ENCODE measurements at regions not wholly inside any gene's neighbourhood (a gene's known extent, or its start where the extent isn't known, plus 50 kb on each side); places are given as distances from the start of the nearest gene placed in this dataset.

- TF ChIP-seq, protein P1, sequence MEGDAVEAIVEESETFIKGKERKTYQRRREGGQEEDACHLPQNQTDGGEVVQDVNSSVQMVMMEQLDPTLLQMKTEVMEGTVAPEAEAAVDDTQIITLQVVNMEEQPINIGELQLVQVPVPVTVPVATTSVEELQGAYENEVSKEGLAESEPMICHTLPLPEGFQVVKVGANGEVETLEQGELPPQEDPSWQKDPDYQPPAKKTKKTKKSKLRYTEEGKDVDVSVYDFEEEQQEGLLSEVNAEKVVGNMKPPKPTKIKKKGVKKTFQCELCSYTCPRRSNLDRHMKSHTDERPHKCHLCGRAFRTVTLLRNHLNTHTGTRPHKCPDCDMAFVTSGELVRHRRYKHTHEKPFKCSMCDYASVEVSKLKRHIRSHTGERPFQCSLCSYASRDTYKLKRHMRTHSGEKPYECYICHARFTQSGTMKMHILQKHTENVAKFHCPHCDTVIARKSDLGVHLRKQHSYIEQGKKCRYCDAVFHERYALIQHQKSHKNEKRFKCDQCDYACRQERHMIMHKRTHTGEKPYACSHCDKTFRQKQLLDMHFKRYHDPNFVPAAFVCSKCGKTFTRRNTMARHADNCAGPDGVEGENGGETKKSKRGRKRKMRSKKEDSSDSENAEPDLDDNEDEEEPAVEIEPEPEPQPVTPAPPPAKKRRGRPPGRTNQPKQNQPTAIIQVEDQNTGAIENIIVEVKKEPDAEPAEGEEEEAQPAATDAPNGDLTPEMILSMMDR (IDR thresholded peaks at IDR 0.05), result no peak
- TF ChIP-seq POLR2AphosphoS5 (IDR thresholded peaks at IDR 0.05) (no peak), POLR2A (IDR thresholded peaks at IDR 0.05) (no peak)
These were observed 79.6 kb upstream of the CREB1 start for GRCh38 chr2:207450186-207450585.

Data from upper lobe of left lung (tissue), 4 donors.